ENCODE measurements at regions not wholly inside any gene's neighbourhood (a gene's known extent, or its start where the extent isn't known, plus 50 kb on each side); places are given as distances from the start of the nearest gene placed in this dataset.

GRCh38 chr1:82762829-82763532 is 962.2 kb downstream of the ADGRL2 start:
- DNase-seq (ENCODE audit: low spot score) = no peak
- in situ Hi-C loops (cut with MboI; ENCODE audit: low sequenced_read_pairs, unreplicated experiment) = no loop called here
- TF ChIP-seq CTCF (IDR thresholded peaks at IDR 0.05; ENCODE audit: borderline replicate concordance, control extremely low read depth, extremely low read depth, insufficient read depth, missing control alignments) = no peak

GRCh38 chr1:82759035-82759434 is 958.3 kb downstream of the ADGRL2 start:
- in situ Hi-C loops (cut with MboI; ENCODE audit: low sequenced_read_pairs, unreplicated experiment) = no loop called here
- TF ChIP-seq CTCF (IDR thresholded peaks at IDR 0.05; ENCODE audit: borderline replicate concordance, control extremely low read depth, extremely low read depth, insufficient read depth, missing control alignments) = no peak
- no peak for DNase-seq (ENCODE audit: low spot score)

GRCh38 chr1:82755671-82756070 is 954.9 kb downstream of the ADGRL2 start:
- in situ Hi-C loops (cut with MboI; ENCODE audit: low sequenced_read_pairs, unreplicated experiment) = no loop called here
- no peak for TF ChIP-seq CTCF (IDR thresholded peaks at IDR 0.05; ENCODE audit: borderline replicate concordance, control extremely low read depth, extremely low read depth, insufficient read depth, missing control alignments)
- no peak for DNase-seq (ENCODE audit: low spot score)

- in situ Hi-C loops (cut with MboI; ENCODE audit: low sequenced_read_pairs, unreplicated experiment) = no loop called here
- DNase-seq (ENCODE audit: low spot score) = no peak
- no peak for TF ChIP-seq CTCF (IDR thresholded peaks at IDR 0.05; ENCODE audit: borderline replicate concordance, control extremely low read depth, extremely low read depth, insufficient read depth, missing control alignments)
These were observed 954.5 kb downstream of the ADGRL2 start for GRCh38 chr1:82755191-82755590.

- no peak for DNase-seq (ENCODE audit: low spot score)
- no peak for TF ChIP-seq CTCF (IDR thresholded peaks at IDR 0.05; ENCODE audit: borderline replicate concordance, control extremely low read depth, extremely low read depth, insufficient read depth, missing control alignments)
- in situ Hi-C loops (cut with MboI; ENCODE audit: low sequenced_read_pairs, unreplicated experiment) = no loop called here
These were observed 951.3 kb downstream of the ADGRL2 start for GRCh38 chr1:82752046-82752445.

- TF ChIP-seq CTCF (IDR thresholded peaks at IDR 0.05; ENCODE audit: borderline replicate concordance, control extremely low read depth, extremely low read depth, insufficient read depth, missing control alignments) = no peak
- no peak for DNase-seq (ENCODE audit: low spot score)
- in situ Hi-C loops (cut with MboI; ENCODE audit: low sequenced_read_pairs, unreplicated experiment) = no loop called here
These were observed 932.9 kb downstream of the ADGRL2 start for GRCh38 chr1:82733645-82734044.
